Prostate gland (tissue), 2 donors: ENCODE measurements at regions not wholly inside any gene's neighbourhood (a gene's known extent, or its start where the extent isn't known, plus 50 kb on each side); places are given as distances from the start of the nearest gene placed in this dataset.
A peak's percentile ranks its signal among the peaks of the same experiment; 100 is the strongest.

Source experiments
- POLR2A ChIP-seq: fragments of 450-650 bp; IDR thresholded peaks from one replicate; pipeline ENCODE4 v1.6.1; 2016; ENCODE audit warnings: antibody characterized with exemption, mild to moderate bottlenecking
- TF ChIP-seq, protein P1 (sequence below), 4 experiments: fragments of 200-600 bp in 2 of 4; fragments of 450-650 bp in 2 of 4; sonication (generic) in 2 of 4; IDR thresholded peaks; 1 replicate in 3 of 4; 2 replicates in 1 of 4; pipeline ENCODE4 v1.5.1; 2016 to 2019; ENCODE audit warnings: antibody characterized with exemption in 4 of 4, mild to moderate bottlenecking in 2 of 4, moderate library complexity in 2 of 4

DNA sequence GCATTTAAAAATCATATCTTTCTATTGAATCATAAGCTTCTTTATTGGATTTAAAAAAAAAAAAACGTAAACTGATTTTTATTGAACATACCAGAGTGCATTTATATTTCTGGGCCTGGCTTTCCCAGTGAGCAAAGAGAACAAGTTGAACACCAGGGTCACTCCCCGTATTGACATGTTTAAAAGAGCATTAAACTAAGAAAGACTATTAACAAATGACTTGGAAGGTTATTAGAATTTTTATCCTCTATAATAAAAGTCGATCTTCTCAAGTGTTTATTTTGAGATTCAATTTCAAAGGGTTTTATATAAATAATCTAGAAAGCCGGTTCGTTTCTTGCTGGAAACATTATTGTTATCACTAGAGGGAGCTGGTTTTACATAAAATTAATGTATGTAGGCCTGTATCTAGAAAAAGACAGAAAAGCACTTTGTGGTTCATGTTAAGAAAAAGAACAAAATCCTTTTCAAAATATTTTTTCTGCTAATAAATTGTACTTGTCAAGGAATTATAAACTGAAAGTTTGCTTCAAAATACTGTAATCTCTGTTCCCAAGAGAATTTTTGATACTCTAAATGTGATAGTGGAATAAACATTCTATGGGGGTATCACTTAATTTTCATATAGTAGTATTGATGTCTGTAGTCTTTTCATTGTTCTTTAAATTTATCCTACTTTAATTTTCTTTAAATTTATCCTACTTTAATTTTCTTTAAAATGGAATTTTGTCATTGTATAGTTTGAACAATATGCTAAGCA is 321.8 kb upstream of the MME start:
- TF ChIP-seq, protein P1, sequence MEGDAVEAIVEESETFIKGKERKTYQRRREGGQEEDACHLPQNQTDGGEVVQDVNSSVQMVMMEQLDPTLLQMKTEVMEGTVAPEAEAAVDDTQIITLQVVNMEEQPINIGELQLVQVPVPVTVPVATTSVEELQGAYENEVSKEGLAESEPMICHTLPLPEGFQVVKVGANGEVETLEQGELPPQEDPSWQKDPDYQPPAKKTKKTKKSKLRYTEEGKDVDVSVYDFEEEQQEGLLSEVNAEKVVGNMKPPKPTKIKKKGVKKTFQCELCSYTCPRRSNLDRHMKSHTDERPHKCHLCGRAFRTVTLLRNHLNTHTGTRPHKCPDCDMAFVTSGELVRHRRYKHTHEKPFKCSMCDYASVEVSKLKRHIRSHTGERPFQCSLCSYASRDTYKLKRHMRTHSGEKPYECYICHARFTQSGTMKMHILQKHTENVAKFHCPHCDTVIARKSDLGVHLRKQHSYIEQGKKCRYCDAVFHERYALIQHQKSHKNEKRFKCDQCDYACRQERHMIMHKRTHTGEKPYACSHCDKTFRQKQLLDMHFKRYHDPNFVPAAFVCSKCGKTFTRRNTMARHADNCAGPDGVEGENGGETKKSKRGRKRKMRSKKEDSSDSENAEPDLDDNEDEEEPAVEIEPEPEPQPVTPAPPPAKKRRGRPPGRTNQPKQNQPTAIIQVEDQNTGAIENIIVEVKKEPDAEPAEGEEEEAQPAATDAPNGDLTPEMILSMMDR (IDR thresholded peaks at IDR 0.05), result peak in 3 of 4 experiments; percentile 54 to 66 (median 55)
- no peak for TF ChIP-seq POLR2A
